IPS-18a (cell line): ENCODE measurements at regions not wholly inside any gene's neighbourhood (a gene's known extent, or its start where the extent isn't known, plus 50 kb on each side); places are given as distances from the start of the nearest gene placed in this dataset.

ENCODE experiments used
- H3K27ac ChIP-seq: one replicate; pipeline ENCODE4 v1.5.1; 2013; ENCODE audit warnings: low read length
- H3K27me3 ChIP-seq: one replicate; pipeline ENCODE4 v1.6.1; 2013; ENCODE audit warnings: mild to moderate bottlenecking, low read length; ENCODE audit not compliant: control insufficient read depth, insufficient read depth
- H3K36me3 ChIP-seq: one replicate; pipeline ENCODE4 v1.6.1; 2013; ENCODE audit warnings: low read depth, low read length; ENCODE audit not compliant: control insufficient read depth
- H3K4me1 ChIP-seq: one replicate; pipeline ENCODE4 v1.6.1; 2013; ENCODE audit warnings: low read depth, low read length; ENCODE audit not compliant: control insufficient read depth
- H3K4me3 ChIP-seq: one replicate; pipeline ENCODE4 v1.5.1; 2013; ENCODE audit warnings: low read length
- H3K9ac ChIP-seq: one replicate; pipeline ENCODE4 v1.6.1; 2013; ENCODE audit warnings: mild to moderate bottlenecking, low read length, moderate library complexity
- H3K9me3 ChIP-seq: one replicate; pipeline ENCODE4 v1.6.1; 2013; ENCODE audit warnings: low read depth, low read length; ENCODE audit not compliant: control insufficient read depth

DNA sequence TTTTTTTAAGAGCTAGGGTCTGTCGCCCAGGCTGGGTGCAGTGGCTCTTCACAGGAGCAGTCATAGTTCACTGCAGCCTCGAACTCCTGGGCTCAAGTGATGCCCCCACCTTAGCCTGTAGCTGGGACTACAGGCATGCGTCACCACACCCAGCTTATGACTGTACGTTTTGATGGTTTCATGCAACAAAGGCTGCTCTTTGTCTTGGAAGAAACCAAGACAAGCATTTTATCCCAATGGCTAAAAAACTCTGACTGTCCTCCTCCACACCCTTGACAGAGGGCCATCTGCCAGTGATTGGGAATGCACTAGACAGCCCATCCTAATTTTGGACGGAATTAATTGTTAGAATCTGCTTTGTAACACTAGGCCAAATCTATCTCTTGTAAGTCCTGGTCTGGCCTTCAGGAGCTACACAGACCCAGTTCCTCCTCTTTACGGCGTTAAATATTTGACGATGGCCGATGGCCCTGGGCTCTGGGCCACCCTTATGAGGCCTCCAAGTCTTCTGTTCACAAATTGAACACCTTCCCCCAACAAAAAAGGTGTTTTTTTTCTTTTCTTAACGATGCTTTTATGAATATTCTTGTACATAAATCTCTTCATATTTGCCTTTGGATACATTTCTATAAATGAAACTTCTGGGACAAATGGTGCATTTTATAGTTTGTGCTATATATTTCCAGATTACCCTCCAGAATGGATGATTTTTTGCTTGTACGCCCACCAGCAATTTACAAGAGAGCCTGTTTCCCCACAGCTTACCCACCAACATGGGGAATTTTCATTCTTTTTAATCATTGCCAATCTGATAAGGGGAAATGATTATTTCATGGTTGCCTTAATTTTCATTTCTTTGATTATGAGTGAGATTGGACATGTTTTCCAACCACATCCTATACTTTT lies 104.8 kb upstream of the SLC25A33 start:
- Histone ChIP-seq H3K36me3 (no peaks in the 10 kb centered on the region), H3K27me3 (no peaks in the 10 kb centered on the region), H3K27ac (no peak overlapping the region), H3K9ac (no peak overlapping the region), H3K9me3 (no peaks in the 10 kb centered on the region), H3K4me3 (no peak overlapping the region), H3K4me1 (peaks cover 3% of the 10 kb centered on the region)

DNA sequence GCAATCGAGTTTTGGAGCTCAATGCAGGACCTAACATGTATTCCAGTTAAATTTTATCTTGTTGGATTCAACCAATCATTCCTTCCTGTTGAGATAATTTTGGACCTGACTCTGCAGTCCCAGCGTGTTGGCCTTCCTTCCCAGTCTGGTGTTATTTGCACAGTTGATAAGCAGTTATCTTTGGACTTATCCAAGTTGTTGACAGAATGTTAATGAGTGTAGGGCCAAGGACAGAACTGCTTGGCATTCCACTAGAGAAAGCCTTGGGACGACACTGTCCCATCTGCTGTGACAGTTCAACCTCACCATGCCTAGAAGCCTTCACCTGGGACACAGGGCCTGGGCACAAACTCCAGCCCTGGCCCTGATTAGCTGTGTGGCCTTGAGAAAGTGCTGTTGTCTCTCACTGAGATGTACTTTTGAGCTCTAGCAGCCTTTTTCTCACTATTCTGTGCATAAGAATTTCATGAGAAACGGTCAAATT lies 104.1 kb upstream of the SLC25A33 start:
- no peaks in the 10 kb centered on the region for H3K36me3 ChIP-seq

GRCh38 chr1:9435854-9436640 lies 103.2 kb upstream of the SLC25A33 start:
- H3K9ac ChIP-seq: no peak overlapping the region

More for the DNA sequence above, 104.1 kb upstream of the SLC25A33 start:
- Histone ChIP-seq H3K9me3 (no peaks in the 10 kb centered on the region), H3K4me3 (no peak overlapping the region), H3K27ac (no peak overlapping the region), H3K27me3 (no peaks in the 10 kb centered on the region), H3K9ac (no peak overlapping the region), H3K4me1 (no peaks in the 10 kb centered on the region)

GRCh38 chr1:9437961-9438430 lies 101.3 kb upstream of the SLC25A33 start:
- H3K36me3 ChIP-seq: no peaks in the 10 kb centered on the region
- no peak overlapping the region for H3K9ac ChIP-seq
- no peaks in the 10 kb centered on the region for H3K9me3 ChIP-seq
- H3K27me3 ChIP-seq: no peaks in the 10 kb centered on the region
- no peak overlapping the region for H3K27ac ChIP-seq
- no peaks in the 10 kb centered on the region for H3K4me1 ChIP-seq
- no peak overlapping the region for H3K4me3 ChIP-seq

More at GRCh38 chr1:9435854-9436640, 103.2 kb upstream of the SLC25A33 start:
- no peaks in the 10 kb centered on the region for H3K36me3 ChIP-seq
- H3K9me3 ChIP-seq: no peaks in the 10 kb centered on the region
- H3K4me1 ChIP-seq: no peaks in the 10 kb centered on the region
- H3K27ac ChIP-seq: no peak overlapping the region
- no peak overlapping the region for H3K4me3 ChIP-seq
- no peaks in the 10 kb centered on the region for H3K27me3 ChIP-seq

DNA sequence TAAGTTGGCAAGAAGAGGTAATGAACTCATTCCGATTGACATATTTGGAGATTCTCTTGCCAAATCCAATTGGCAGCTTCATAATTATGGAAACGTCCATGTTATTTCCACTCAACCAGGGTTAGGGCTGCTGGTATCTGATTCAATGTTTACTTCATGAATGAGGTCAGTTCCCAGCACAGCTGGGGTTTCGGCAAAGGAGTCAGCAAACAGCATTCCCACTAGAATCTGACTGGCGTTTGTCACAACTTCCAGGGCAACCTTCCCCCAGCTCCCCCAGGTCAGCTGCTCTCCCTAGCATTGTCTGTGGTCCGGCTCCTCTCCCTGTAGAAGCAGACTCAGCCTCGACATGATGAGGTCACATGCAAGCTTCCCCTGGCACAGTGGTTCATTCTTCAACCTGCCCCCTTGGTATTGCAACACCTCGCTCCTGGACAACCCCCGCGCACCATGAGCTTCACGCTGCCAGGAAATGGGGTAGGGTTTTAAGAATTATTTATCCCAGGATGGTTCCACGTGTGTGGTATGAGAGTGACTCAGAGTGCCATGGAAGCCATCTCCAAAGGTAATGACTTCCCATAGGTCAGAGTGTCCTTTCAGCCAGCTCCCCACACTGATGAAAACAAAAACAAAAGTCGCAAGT lies 100.7 kb upstream of the SLC25A33 start:
- Histone ChIP-seq H3K9ac (no peak overlapping the region), H3K36me3 (no peaks in the 10 kb centered on the region), H3K27me3 (no peaks in the 10 kb centered on the region), H3K4me3 (no peak overlapping the region), H3K27ac (no peak overlapping the region), H3K9me3 (no peaks in the 10 kb centered on the region), H3K4me1 (no peaks in the 10 kb centered on the region)

DNA sequence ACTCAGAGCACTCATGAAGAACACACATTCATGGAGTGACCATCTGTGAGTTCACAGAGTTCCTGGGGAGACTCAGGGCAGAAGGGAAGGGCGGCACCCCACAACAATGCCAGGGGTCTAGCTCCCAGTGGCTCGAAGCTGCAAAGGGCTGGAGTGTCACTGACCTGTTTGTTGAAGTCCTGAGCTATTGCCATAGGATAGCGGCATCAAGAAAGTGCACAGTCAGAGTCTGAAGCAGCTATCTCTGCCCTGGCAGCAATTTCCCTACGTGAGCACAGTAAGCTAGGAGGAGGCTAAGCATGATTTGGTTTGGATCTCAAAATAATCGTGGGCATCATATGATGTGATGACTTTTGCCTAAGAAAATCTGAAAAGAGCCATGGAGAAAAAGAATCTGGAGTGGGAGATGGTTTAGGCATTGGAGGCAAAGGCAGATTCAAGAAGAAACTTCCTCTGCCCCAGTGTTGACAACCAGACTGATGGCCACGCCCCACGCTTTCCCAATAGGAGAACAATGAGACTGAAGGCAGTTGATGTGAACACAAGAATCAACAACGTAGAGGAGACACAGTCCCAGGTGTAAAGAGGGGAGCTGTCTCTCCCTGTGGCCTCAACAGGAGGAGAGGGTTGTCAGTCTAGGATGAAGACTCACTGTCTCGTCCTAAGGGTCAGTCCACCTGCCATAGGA lies 100.0 kb upstream of the SLC25A33 start:
- H3K9me3 ChIP-seq: no peaks in the 10 kb centered on the region
- no peak overlapping the region for H3K4me3 ChIP-seq
- H3K27ac ChIP-seq: no peak overlapping the region
- H3K9ac ChIP-seq: no peak overlapping the region
- H3K36me3 ChIP-seq: no peaks in the 10 kb centered on the region
- H3K27me3 ChIP-seq: no peaks in the 10 kb centered on the region
- no peaks in the 10 kb centered on the region for H3K4me1 ChIP-seq

- Histone ChIP-seq H3K27ac (no peak overlapping the region), H3K9ac (no peak overlapping the region), H3K9me3 (no peaks in the 10 kb centered on the region), H3K27me3 (no peaks in the 10 kb centered on the region), H3K4me1 (no peaks in the 10 kb centered on the region), H3K4me3 (no peak overlapping the region), H3K36me3 (no peaks in the 10 kb centered on the region)
These were observed 99.0 kb upstream of the SLC25A33 start for GRCh38 chr1:9440261-9440660.

DNA sequence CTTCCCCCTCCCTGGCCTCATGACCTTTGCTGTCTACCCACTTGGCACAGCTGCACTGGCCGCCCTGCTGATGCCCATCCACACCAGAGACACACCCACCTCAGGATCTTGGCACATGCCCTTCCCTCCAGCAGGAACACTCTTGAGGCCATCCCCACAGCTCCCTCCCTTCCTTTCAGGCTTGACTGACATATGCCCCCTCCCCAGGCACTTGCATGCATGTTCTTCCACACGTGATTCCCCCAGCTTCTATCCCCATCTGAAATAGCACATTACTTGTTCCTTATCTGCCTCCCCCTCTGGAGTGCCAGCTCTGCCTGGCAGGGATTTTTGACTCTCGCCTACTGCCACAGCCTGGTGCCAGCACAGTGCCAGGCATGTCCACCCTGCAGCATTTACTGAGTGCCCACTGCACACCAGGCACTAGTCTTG lies 98.5 kb upstream of the SLC25A33 start:
- no peak overlapping the region for H3K4me3 ChIP-seq
- no peak overlapping the region for H3K27ac ChIP-seq
- no peaks in the 10 kb centered on the region for H3K4me1 ChIP-seq
- no peak overlapping the region for H3K9ac ChIP-seq
- no peaks in the 10 kb centered on the region for H3K36me3 ChIP-seq
- no peaks in the 10 kb centered on the region for H3K27me3 ChIP-seq
- no peaks in the 10 kb centered on the region for H3K9me3 ChIP-seq

DNA sequence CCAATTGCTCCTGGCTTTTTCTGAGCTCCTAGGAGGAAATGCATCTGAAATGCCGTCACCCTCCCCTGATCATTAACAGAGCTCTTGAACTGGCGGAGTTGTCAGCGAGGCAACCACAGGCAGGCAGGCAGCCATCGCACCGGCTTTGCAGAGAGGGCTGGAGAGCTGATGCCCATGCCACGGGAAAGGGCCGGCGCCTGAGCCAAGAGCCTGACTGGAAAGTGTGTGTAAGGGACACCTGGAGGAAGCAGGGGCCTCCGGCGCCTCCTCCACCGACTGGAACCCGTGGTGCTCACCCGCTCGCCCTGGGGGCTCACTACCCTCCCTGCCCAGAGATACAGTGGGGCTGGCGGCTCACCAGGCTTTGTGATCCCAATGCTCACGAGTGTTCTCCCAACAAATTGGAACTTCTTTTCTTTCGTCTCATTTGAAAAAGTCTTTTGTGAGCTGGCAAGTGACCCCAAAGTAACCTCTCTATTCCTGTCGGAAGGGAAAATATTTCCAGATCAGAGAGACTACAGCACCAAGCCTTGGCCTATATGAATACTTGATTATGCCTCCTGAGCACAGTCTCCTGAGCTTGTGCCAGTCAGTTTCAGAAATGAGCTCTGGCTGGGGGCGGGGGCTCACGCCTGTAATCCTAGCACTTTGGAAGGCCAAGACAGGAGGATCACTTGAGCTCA lies 97.7 kb upstream of the SLC25A33 start:
- Histone ChIP-seq H3K27ac (no peak overlapping the region), H3K27me3 (no peaks in the 10 kb centered on the region), H3K4me1 (no peaks in the 10 kb centered on the region), H3K4me3 (no peak overlapping the region), H3K9ac (no peak overlapping the region), H3K36me3 (no peaks in the 10 kb centered on the region), H3K9me3 (no peaks in the 10 kb centered on the region)

DNA sequence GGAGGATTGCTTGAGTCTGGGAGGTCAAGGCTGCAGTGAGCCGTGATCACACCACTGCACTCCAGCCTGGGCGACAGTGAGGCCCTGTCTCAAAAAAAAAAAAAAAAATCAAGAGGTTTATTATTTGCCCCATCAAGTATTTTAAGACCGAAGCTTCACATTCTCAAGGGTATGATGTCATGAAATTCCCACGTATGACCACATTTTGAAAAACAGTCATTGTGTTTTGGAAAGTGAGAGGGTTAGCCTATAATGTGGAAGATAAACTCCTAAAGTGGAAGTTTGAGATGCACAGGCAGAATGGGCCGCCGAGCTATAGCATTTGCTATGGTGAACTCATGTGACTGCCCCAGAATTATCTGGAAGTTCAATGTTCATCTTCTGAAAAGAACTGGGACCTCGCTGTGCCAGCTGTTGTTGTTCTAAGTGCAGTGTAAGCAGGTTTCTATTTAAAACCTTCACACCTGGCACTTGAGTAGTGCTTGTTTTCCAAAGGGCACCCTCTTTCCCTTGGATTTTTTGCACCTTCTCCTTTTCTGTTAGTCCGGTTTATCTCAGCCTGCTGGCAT lies 96.9 kb upstream of the SLC25A33 start:
- Histone ChIP-seq H3K4me3 (no peak overlapping the region), H3K27me3 (no peaks in the 10 kb centered on the region), H3K9ac (no peak overlapping the region), H3K27ac (no peak overlapping the region), H3K36me3 (no peaks in the 10 kb centered on the region), H3K9me3 (no peaks in the 10 kb centered on the region), H3K4me1 (no peaks in the 10 kb centered on the region)
